ENCODE measurements at regions not wholly inside any gene's neighbourhood (a gene's known extent, or its start where the extent isn't known, plus 50 kb on each side); places are given as distances from the start of the nearest gene placed in this dataset.

DNA sequence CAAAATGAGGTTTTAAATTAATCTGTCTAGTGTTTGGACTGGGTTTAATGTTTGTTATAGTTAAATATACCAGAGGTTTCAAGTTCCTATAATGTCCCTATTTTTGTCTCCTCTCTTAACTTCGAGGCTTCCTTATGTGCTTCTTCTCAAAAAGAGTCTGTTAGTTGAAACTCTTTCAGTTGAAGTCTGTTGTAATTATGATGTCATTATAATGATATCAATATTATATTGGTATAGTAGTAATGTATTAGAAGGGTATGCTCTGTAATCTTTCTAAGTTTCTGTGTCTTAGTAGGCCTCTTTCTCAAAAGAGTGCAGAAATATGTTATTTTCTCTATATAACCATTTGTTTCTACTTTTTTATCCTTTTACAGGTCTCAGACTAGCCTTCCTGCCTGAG is 1148.0 kb downstream of the NSUN3 start:
- Histone ChIP-seq H3K4me1 (ENCODE audit: control insufficient read depth, extremely low read depth, insufficient read depth, low read length) (no peaks in the 10 kb centered on the region), H3K79me2 (ENCODE audit: control insufficient read depth, insufficient read depth, low read length) (no peaks in the 10 kb centered on the region), H3K27me3 (ENCODE audit: control insufficient read depth, extremely low read depth, insufficient read depth, low read length) (no peaks in the 10 kb centered on the region), H2AFZ (ENCODE audit: control insufficient read depth, low read length) (no peak overlapping the region), H4K20me1 (ENCODE audit: control insufficient read depth, extremely low read depth, insufficient read depth, low read length) (no peaks in the 10 kb centered on the region), H3K4me3 (ENCODE audit: control insufficient read depth in 2 of 3, extremely low read depth in 1 of 3, insufficient read depth in 2 of 3, low read depth in 1 of 3, low read length in 3 of 3) (no peak overlapping the region), H3K27ac (ENCODE audit: control insufficient read depth, insufficient read depth, low read length) (no peak overlapping the region), H3K9ac (ENCODE audit: control insufficient read depth, extremely low read depth, insufficient read depth, low read length) (no peak overlapping the region), H3K9me3 (ENCODE audit: control insufficient read depth, low read depth, low read length) (no peaks in the 10 kb centered on the region), H3K36me3 (ENCODE audit: control insufficient read depth in 2 of 2, extremely low read depth in 1 of 2, insufficient read depth in 2 of 2, low read length in 2 of 2) (no peaks in the 10 kb centered on the region), H3K9me1 (ENCODE audit: control insufficient read depth, extremely low read depth, insufficient read depth, low read length) (no peaks in the 10 kb centered on the region), H3K4me2 (ENCODE audit: control insufficient read depth, extremely low read depth, insufficient read depth, low read depth, low read length) (no peak overlapping the region)
- dilution Hi-C loops (cut with MboI; ENCODE audit: extremely low pct_ligation_motif_present, low sequenced_read_pairs), result no loop called here
- no peak for FAIRE-seq
- TF ChIP-seq EZH2 (IDR thresholded peaks at IDR 0.05; ENCODE audit: low read length), result no peak
- TF ChIP-seq, protein P1, sequence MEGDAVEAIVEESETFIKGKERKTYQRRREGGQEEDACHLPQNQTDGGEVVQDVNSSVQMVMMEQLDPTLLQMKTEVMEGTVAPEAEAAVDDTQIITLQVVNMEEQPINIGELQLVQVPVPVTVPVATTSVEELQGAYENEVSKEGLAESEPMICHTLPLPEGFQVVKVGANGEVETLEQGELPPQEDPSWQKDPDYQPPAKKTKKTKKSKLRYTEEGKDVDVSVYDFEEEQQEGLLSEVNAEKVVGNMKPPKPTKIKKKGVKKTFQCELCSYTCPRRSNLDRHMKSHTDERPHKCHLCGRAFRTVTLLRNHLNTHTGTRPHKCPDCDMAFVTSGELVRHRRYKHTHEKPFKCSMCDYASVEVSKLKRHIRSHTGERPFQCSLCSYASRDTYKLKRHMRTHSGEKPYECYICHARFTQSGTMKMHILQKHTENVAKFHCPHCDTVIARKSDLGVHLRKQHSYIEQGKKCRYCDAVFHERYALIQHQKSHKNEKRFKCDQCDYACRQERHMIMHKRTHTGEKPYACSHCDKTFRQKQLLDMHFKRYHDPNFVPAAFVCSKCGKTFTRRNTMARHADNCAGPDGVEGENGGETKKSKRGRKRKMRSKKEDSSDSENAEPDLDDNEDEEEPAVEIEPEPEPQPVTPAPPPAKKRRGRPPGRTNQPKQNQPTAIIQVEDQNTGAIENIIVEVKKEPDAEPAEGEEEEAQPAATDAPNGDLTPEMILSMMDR (optimal IDR thresholded peaks at IDR 0.05 in 1 of 3, IDR thresholded peaks at IDR 0.05 in 1 of 3, conservative IDR thresholded peaks at IDR 0.05 in 1 of 3; ENCODE audit: extremely low read depth in 1 of 3, insufficient read depth in 2 of 3, low read length in 3 of 3), result no peak
- DNase-seq (ENCODE audit: low read depth, low spot score), result no peak

DNA sequence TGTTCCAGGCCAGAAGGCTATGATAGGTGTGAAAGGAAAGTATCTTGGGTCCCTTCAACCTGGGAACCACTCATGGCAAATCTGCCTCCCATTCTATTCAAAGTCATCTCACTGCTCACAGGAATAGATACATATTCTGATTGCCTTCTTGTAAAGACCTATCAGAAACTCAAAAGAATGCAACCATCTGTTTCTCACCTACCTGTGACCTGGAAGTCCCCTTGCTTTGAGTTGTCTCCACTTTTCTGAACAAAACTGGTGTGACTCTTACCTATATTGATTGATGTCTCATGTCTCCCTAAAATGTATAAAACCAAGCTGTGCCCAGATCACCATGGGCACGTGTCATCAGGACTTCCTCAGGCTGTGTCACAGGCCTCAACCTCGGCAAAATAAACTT is 1149.3 kb downstream of the NSUN3 start:
- Histone ChIP-seq H3K4me1 (ENCODE audit: control insufficient read depth, extremely low read depth, insufficient read depth, low read length) (no peaks in the 10 kb centered on the region), H2AFZ (ENCODE audit: control insufficient read depth, low read length) (no peak overlapping the region)

More for the DNA sequence above, 1149.3 kb downstream of the NSUN3 start:
- dilution Hi-C loops (cut with MboI; ENCODE audit: extremely low pct_ligation_motif_present, low sequenced_read_pairs), result no loop called here
- no peaks in the 10 kb centered on the region for H3K79me2 ChIP-seq (ENCODE audit: control insufficient read depth, insufficient read depth, low read length)
- FAIRE-seq, result no peak
- no peaks in the 10 kb centered on the region for H3K9me3 ChIP-seq (ENCODE audit: control insufficient read depth, low read depth, low read length)
- no peak overlapping the region for H3K27ac ChIP-seq (ENCODE audit: control insufficient read depth, insufficient read depth, low read length)
- H3K4me2 ChIP-seq (ENCODE audit: control insufficient read depth, extremely low read depth, insufficient read depth, low read depth, low read length), result no peak overlapping the region
- no peaks in the 10 kb centered on the region for H3K36me3 ChIP-seq (ENCODE audit: control insufficient read depth in 2 of 2, extremely low read depth in 1 of 2, insufficient read depth in 2 of 2, low read length in 2 of 2)
- no peaks in the 10 kb centered on the region for H4K20me1 ChIP-seq (ENCODE audit: control insufficient read depth, extremely low read depth, insufficient read depth, low read length)
- H3K9me1 ChIP-seq (ENCODE audit: control insufficient read depth, extremely low read depth, insufficient read depth, low read length), result no peaks in the 10 kb centered on the region
- H3K9ac ChIP-seq (ENCODE audit: control insufficient read depth, extremely low read depth, insufficient read depth, low read length), result no peak overlapping the region
- no peaks in the 10 kb centered on the region for H3K27me3 ChIP-seq (ENCODE audit: control insufficient read depth, extremely low read depth, insufficient read depth, low read length)
- H3K4me3 ChIP-seq (ENCODE audit: control insufficient read depth in 2 of 3, extremely low read depth in 1 of 3, insufficient read depth in 2 of 3, low read depth in 1 of 3, low read length in 3 of 3), result no peak overlapping the region
- DNase-seq (ENCODE audit: low read depth, low spot score), result no peak
- no peak for TF ChIP-seq EZH2 (IDR thresholded peaks at IDR 0.05; ENCODE audit: low read length)
- TF ChIP-seq, protein P1 (optimal IDR thresholded peaks at IDR 0.05 in 1 of 3, IDR thresholded peaks at IDR 0.05 in 1 of 3, conservative IDR thresholded peaks at IDR 0.05 in 1 of 3; ENCODE audit: extremely low read depth in 1 of 3, insufficient read depth in 2 of 3, low read length in 3 of 3), result no peak

All from keratinocyte (primary cell).